ENCODE measurements at regions not wholly inside any gene's neighbourhood (a gene's known extent, or its start where the extent isn't known, plus 50 kb on each side); places are given as distances from the start of the nearest gene placed in this dataset.
"Not testable (repeated sequence)": the region's sequence is repeated elsewhere in the genome, so short reads cannot be mapped to it uniquely, and the experiment has no call there.

DNA sequence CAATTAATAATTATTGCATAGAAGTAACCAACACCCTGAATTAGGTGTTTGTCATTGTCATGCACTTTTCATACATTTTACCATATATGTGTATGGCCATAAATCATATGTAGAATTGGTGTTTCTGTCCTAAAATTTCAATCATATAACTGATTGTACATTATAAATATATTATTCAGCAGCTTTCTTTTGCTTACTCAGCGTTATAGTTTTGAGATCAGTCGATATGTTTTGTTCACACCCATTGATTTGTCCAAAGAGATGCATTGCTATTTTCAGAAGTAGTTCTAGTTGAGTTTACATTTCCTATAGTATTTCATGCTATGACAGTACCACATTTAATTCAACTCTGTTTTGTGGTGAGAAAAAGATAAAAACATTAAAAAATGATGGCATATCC lies 50.5 kb upstream of the PARP4 start:
- DNase-seq (ENCODE audit: low read depth in 2 of 2), result no peak

DNA sequence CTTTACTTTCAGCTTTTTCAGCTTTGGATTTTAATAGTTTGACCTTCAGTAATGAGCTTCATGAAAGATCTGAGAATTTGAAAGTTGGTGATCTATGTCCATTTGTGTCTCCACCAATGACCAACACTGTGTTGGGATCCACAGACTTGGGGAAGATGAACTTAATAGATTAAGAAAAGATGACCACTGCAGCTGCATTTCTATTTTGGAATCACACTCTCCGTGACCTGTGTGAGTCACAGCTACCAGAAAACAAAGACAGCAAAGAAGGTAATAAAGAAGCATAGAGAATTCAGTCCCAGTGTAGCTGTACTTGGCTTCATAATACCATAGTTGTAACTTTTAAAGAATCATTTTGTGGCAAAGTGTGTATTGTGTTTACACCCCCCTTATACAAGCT lies 51.4 kb upstream of the PARP4 start:
- DNase-seq (ENCODE audit: low read depth in 2 of 2), result not testable (repeated sequence)

DNA sequence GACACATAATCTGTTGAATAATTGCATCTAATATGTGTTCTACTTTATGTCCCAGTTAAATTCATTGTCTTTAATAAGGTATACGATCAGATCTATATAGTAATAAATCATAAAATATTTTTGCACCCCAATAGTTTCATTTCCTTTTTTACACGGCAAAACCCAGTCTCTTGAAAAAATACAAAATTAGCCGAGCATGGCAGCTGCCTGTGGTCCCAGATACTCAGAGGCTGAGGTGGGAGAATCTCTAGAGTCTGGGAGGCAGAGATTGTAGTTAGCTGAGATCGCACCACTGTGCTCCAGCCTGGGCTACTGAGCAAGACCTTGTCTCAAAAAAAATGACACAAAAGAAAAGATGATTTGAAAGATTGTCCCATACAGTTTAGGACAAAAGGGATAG lies 52.3 kb upstream of the PARP4 start:
- DNase-seq (ENCODE audit: low read depth in 2 of 2), result no peak

DNA sequence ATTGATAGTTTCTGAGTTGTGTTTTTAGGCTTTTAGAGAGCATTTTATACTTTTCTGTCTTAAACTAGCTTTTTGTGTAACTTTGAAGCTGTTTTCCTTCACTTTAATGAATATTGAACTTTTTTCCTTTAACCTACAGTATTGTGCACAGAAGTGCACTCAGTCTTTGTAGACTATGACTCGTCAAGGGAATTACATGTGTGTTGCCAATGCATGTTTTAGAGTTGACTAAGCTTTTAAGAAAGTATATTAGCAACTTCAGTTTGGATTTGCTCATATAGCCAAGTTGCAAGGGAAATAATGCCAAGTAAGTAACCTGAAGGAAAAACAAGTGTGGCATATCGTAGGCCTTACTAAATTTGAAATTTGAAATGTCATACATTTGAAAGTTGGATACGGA lies 55.0 kb upstream of the PARP4 start:
- DNase-seq (ENCODE audit: low read depth in 2 of 2), result not testable (repeated sequence)

DNA sequence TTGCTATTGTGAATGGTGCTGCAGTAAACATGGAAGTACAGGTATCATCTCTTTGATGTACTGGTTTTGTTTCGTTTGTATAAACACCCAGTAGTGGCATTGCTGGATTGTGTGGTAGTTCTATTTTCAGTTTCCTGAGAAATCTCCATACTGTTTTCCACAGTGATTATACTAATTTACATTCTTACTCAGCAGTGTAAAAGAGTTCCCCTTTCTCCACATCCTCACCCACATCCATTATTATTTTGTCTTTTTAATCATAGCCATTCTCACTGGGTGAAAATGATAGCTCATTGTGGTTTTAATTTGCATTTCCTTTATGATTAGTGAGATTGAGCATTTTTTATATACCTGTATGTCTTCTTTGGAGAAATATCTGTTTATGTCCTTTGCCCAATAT lies 62.3 kb upstream of the PARP4 start:
- no peak for DNase-seq (ENCODE audit: low read depth in 2 of 2)

DNA sequence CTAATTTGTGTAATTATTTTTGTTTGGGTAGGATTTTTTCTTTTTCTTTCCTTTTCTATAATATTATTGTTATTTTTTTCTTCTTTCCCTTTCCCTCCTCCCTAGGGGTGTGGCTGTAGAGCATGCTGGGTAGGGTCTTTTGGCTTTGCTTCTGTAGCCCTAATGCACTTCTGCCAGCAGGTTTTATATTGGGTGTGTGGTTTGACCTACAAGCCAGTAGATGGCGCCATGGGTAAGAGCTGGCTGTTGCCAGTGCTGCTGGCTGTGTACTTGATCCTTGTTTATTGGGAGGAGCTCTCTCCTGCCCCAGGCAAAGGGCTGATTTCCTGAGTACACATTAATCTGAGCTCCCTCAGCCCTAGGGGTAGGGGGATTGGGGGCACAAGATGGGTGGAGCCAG lies 67.7 kb upstream of the PARP4 start:
- DNase-seq (ENCODE audit: low read depth in 2 of 2), result not testable (repeated sequence)

DNA sequence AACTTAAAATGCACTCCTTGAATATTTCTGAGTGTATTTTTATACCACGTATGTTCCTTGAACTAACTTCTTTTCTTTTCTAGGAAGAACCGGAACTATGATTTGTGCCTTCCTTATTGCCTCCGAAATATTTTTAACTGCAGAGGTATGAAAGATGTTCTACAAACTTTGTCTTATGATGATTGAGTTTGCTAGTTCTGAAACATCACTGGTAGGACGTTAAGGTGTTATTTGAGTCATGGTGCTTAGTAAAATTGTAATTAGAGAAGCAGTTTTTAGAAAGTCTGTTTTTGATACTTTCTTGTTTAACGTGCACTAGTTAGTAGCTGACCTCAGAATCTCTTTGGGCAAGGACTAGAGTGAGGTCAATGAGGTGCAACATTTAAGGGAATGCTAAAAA lies 69.0 kb upstream of the PARP4 start:
- not testable (repeated sequence) for DNase-seq (ENCODE audit: low read depth in 2 of 2)

DNA sequence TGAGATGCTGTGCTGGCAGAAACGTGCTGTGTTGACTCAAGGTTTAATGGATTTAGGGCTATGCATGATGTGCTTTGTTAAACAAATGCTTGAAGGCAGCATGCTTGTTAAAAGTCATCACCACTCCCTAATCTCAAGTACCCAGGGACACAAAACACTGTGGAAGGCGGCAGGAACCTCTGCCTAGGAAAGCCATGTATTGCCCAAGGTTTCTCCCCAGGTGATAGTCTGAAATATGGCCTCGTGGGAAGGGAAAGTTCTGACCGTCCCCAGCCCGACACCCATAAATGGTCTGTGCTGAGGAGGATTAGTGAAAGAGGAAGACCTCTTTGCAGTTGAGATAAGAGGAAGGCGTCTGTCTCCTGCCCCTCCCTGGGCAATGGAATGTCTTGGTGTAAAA lies 79.1 kb upstream of the PARP4 start:
- DNase-seq (ENCODE audit: low read depth in 2 of 2), result not testable (repeated sequence)

DNA sequence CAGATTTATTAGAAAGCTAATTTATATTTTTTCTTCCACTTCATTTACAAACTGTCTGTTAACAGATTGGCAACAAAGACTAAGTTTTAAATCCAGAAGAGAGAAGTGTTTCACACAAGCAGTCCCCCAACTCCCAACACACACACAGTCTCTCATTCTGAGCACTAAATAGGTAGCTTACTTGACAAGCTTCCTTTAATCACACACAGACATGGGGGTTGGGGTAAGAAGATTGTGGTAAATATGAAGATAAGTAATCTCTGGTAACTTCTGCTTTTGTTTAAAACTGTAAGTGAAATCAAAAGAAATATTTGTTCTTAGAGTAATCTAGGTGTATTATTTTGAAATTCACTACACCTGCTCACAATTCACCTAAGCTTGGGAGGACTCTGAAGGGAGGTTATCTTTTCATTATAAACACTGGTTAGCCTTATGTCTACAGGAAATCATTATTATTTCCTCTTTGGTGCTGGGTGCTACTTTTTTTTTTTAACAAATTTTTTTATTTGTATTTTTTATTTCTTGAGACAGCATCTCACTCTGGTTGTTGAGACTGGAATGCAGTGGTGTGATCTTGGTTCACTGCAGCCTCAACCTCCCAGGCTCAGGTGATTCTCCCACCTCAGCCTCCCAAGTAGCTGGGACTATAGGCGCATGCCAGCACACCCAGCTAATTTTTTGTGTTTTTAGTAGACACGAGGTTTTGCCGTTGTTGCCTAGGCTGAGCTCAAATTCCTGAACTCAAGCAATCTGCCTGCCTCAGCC lies 82.1 kb upstream of the ATP12A start:
- not testable (repeated sequence) for DNase-seq (ENCODE audit: low read depth in 2 of 2)

DNA sequence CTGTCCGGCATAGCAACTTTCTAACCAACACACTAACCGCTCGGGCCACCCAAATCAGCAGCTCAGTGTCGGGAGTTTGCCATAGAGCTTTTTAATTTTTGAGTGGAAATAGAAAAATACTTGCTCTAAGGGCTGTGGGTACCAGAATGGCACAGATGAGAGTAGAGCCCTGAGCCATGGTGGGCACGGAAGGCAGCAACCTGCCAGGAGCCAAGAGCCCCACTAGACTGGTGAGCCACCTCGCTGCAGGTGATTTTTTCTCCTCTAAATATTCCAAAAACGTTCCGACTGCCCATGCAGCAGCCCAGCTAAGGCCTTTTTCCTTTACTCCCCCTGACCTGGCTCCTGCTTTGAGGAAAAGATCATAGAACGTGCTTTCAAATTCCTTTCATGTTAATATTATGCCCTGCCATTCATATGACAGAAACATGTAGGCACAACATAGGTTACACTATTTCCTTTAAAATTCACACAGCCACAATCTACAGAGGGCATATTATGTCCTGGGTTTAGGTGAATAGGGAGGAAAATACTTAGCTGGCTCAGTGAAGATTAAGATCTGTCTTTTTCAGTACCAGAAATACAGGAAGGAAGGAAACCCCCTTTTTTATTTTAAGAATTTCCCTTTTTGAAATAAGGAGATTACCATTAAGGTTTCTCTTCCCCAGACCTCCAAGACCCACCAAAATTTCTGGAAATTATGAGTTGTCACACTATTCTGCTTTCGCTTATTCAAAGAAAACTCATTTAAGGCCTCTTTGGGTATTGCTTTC lies 81.0 kb upstream of the ATP12A start:
- DNase-seq (ENCODE audit: low read depth in 2 of 2), result not testable (repeated sequence)

DNA sequence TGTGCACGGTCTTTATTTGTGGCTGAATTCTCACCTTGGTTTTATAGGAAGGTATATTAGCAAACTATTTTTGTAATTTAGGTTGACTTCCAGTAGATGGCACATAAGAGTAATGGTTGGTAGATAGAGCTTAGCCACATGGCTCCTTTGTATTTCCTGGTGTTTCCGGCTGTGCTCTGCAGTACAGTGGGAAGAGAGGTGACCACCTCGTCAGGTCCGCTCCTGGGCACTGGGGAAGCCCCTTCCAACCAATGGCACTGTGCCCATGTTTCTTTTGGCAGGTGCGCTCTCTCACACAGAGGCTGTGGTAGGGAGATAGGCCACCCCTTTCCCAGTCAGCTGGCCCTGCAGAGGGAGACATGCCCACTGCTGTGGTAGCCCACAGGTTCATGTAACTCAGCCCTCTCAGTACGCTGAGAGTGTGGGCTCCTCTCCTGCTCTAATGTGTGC lies 74.3 kb upstream of the ATP12A start:
- DNase-seq (ENCODE audit: low read depth in 2 of 2), result no peak

DNA sequence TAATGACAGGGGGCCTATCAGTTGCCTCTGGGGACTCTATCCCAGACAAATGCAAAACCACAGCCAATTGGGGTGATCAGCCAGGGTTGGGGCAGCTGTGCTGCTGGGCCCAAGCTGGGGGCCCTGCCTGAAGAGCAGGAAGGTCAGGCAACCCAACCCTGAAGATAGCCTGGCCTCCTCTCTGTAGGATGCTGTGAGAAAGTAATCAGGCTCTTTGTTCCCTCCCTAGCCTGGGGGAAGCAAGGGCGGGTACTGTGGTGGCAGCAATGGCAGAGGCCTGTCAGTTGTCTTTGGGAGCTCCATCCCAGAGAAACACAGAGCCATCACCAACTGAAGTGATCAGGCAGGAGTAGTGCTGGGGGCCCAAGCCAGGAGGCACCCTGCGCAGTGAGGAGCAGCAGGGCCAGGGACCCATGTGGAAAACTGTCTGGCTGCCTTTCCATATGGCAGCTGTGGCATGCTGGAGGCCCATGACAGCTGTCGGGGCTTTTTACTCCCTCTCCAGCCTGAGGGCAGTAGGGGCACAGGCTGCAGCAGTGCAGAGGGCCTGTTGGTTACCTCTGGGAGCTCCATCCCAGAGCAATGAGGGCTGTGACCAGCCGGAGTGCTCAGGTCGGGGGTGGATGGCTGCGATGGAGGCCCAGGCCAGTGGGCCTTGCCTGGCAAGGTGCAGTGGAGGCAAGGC lies 73.6 kb upstream of the ATP12A start:
- no peak for DNase-seq (ENCODE audit: low read depth in 2 of 2)

DNA sequence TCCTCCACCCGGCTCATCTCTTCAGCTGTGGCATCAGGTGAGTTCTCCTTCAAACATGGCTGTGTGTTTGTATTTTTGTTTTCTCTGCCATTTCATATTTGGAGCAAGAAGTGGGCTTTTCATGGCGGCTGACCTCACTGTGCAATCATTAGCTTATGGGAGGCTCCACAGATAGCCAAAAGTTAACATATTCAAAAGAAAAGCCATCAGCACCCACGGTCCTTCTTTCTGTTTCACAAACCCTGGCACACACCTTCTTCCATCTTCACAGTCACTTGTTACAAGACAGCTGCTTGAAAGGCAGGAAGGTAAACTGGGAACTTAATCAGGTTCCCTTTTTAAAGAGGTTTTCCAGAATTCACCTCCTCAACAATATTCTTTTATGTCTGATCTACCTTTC lies 69.3 kb upstream of the ATP12A start:
- DNase-seq (ENCODE audit: low read depth in 2 of 2), result no peak

DNA sequence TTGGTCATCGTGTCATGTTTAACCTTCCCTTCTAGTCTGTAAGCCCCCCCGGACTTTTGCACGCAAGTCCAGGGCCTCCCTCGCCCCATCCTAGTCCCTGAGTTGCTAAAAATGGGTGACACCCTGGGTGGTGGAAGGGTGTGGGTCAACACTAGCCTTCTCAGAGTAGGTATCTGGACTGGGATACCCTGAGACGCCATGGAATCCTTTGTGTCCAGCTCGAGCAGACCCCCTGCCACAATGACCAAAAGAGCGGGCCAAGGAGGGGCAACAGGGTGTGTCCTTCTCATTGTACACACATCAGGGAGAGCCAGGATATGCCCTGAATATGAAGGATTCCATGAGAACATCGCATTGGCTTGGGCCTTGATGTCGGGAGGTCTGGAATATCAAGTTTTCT lies 67.5 kb upstream of the ATP12A start:
- no peak for DNase-seq (ENCODE audit: low read depth in 2 of 2)

DNA sequence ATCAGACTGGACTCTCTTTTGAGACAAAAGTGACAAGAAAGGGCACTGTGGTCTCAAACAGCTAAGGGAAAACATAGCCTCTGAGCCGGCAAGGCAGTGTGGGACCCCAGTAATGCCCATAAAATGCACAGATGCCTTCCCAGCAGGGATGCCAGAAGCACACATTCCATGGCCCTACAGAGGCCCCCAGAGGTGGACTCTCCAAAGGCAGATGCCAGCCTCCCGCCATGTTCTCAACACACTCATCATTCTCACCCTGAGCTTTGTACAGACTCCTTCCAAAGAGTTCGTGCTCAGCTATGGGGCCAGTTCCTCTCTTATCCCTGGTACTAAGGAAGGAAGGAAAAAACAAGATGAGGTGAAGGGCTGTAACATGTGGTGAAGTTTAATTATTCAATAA lies 67.1 kb upstream of the ATP12A start:
- no peak for DNase-seq (ENCODE audit: low read depth in 2 of 2)

DNA sequence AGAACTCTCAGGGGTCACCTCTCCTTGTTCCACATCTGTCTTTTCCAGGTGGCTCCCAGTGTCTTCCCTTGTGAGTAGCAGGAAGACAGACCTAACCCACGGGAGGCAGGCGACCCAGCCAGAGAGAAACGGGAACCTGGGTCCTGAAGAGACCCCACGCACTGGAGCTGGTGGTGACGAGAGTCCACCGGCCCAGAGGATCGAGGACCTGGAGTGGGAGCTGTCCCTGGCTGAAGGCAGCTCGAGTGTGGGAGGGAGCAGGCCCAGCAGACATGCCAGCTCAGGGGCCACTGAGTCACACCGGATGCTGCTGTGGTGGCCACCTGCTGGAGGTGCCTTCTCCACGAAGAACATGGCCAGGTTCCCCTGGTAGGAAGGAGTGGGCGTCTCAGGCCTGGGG lies 66.5 kb upstream of the ATP12A start:
- no peak for DNase-seq (ENCODE audit: low read depth in 2 of 2)

DNA sequence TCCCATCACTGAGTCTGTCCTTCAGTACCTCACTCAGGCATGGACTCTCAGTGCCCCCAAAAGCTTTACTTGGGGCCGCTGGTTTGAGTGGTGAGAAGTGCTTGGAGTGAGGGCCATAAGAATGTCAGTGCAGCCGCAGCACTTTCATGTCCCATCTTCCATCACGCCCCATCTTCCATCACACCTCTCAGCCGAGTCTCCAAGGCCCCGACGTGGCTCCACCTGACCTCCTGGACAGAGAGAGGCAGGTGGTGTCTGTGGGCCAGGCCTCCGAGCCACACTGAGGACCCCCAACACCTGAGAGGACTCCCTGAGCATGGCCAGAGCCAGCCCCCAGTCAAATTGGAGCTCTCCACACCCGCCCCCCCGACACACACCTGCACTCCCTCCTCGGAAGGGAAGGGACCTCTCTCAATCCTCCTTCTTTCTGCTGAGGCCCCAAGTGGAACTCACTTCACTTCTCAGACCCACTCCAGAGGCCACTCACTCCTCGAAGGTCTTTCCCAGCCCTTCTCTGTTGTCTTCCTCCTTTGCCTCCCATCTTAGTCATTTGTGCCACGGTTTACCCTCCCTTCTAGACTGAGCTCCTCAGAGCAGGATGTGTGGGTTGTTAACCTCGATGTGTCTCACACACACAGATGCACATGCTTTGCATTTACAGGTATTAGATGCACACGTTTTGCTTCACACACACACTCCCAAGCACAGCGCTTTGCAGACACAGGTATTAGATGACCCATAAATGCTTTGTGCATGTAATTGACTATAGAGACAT lies 65.7 kb upstream of the ATP12A start:
- no peak for DNase-seq (ENCODE audit: low read depth in 2 of 2)

DNA sequence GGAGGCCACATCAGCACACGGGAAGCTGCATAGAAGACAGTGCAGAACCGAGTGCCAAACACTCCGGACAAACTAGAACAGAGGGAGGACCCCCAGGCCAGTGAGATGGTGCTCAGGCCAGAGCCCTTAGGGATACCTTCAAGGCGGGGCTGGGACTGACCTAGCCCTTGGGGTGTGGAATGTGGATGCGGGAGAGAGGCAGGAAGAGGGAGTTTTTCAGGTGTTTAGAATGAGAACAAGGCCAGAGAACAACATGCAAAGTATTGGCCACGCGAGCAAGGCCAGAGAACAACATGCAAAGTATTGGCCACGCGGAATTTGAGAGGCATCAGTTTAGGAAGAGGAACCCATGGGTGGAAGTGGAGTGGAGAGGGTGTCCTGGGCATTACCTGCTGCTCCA lies 65.1 kb upstream of the ATP12A start:
- no peak for DNase-seq (ENCODE audit: low read depth in 2 of 2)

DNA sequence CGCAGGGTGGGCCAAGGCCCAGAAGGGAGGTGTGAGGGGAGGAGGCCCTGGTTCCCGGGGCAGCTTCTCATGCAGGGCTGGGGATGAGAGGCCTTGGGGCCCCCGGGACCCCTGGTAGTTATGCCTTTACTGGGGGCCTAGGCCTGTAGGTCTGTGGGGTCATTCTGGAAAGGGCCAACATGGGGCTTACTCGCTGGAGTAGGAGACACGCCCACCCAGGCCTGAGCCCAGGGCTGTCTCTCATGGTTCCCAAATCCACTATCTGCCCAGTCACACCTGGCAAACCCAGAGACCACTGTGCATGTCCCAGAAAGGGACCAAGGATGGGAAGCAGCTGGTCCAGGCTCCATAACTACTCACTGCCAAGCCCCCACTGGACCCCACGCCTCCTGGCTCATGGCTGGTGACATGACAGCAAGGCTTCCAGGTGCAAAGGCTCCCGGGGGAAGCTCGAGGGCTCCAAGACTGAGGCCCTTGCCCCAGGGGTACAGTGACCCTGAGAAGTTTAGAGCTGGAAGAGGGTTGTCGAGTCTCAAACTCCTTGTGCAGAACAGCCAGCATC lies 64.2 kb upstream of the ATP12A start:
- no peak for DNase-seq (ENCODE audit: low read depth in 2 of 2)

DNA sequence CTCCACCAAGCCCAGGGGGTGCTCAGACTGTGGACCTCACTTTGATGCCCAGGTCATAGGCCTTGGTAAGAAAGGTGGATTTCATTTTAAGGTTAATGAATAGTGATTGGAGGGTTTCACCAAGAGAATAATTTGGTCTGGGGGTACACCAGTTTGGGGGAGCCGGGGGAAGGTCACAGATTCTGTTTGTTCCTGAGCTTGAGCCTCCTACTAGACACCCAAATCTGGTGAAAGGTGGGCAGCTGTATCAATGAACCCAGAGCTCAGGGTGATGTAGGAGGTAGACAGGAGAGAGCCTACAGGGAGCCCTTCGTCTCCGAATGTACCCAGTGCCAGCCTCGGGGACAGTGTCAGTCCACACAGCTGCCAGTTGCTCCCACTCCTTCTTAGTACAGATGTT lies 63.7 kb upstream of the ATP12A start:
- no peak for DNase-seq (ENCODE audit: low read depth in 2 of 2)

DNA sequence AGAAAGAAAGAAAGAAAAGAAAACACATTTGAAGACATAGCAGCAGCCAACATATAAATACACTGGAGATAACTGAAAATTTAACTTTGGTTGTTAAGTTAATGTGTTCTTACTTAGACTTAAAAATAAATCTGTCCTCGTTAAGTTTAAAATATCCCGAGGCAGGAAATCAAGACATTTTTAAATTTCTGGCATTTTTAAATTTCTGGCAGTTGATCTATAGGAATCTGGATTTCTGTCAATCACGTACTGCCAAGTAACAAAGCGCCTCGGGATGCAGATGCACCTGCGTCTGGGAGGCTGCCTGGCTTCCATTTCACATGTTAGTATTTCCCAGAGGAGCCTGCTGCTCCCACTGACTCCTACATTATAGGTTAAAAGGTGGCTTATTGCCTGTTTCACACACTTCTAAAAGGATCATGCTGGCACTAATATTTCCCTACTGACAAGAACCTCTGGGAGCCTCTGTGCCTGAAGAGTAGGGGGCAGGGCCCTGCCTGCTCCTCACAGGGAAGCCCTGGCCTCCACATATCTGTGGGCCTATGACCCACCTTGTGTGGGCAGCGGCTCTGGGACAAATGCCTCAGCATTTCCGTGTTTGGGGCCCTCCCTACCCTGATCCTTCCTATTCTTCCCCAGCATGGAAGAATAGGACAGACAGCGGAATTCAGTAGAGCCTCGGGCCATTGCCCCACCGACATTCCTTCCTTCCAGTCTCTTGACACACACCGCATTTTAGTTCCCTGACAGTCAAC lies 62.8 kb upstream of the ATP12A start:
- no peak for DNase-seq (ENCODE audit: low read depth in 2 of 2)
